Germinal center (tissue), 1 donor: ENCODE measurements at regions not wholly inside any gene's neighbourhood (a gene's known extent, or its start where the extent isn't known, plus 50 kb on each side); places are given as distances from the start of the nearest gene placed in this dataset.
"Not testable (repeated sequence)": the region's sequence is repeated elsewhere in the genome, so short reads cannot be mapped to it uniquely, and the experiment has no call there.

Source experiments
- DNase-seq: peaks from one replicate; pipeline ENCODE4 v3.0.0; 2012; ENCODE audit warnings: mixed read lengths, low spot score

DNA sequence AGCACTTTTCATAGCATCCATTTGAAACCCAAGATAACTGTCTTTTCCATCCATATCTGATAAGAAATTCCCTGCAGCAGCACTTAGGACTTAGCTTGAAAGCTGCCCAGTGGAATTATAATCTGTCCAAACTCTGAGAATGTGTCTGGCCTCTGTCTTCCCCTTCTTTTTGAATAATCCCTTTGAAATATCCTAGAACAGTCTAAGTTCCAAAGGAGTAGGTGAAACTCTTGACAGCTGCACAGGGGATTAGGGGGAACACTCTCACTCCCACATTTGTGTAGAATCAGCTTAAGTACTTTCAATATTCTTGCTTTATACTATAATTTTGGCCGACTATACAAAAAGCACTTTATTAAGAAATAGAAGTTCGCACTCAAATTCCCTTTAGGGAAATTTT lies 157.7 kb downstream of the PAPSS1 start:
- DNase-seq, result no peak

DNA sequence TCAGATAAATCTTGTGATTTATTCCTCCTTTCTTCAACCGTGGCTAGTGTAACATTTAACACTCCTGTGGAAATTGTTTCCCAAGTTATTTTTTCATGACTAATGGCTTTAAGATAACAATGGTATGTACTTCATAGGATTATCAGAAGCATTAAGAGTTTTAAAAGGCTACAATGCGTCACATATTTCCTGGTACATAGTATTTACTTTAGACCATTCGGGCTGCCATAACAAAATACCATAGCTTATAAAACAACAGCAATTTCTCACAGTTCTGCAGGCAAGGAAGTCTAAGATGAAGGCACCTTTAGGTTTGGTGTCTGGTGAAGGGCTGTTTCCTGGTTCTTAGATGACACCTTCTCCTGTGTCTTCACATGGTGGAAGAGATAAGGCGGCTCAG lies 158.6 kb downstream of the PAPSS1 start:
- no peak for DNase-seq

DNA sequence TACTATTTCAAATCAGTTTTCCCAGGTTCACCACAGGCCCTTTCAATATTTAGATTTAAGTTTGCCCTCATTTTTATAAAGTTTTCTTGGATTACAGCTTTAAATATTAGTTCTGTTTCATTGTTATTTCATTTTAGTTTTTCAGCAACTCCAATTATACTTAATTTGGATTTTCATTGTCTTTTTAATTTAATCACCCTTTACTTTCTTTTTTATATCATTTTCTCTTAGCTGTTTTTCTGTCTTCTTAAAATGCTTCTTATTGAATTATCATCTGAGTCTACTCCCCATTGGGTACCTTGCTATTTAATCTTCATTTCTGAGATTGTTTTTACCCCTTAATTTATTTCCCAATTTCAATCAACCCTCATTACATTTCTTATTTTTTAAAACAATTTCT lies 160.4 kb downstream of the PAPSS1 start:
- no peak for DNase-seq

DNA sequence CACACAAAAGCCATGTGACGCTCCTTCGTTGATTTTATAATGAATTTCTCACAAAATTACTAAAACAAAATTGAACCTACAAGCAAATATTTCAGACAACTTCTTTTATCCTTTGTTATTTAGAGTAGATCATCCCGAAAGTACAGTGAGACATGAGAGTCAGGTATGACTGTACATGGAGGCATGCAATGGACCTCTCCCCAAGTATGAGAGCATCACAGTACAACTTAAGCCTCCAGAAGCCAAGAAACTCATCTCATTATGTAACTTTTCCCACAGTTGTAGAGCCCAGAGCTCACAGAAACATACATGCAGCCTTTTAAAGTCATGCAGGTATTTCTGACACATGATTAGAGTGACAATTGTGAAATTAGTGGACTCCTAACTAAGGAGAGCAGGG lies 167.7 kb downstream of the PAPSS1 start:
- no peak for DNase-seq

DNA sequence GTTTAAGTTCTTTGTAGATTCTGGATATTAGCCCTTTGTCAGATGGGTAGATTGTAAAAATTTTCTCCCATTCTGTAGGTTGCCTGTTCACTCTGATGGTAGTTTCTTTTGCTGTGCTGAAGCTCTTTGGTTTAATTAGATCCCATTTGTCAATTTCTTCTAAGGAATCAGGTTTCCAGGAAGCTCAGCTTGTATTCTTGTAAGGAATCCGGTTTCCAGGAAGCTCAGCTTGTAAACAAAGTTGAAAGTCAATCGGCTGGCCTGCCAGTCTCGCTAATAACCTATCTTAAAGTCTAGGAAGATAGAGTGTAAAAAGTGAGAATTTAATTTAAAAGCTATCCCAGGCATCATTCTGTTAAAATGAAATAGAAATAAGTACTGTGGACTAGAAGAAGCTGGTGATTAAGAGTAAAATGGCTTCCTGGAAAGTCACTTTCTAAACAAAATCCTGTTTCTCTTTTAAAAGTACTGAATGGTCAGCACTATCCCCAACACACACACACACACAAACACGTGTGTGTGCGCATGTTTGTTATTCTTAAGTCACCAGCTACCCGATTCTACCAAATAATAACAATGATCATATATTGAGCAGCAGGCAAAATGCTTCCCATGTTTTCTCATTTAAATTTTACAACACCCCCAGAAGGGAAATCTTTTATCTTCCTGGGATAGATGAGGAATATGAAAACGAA lies 171.7 kb downstream of the PAPSS1 start:
- no peak for DNase-seq

DNA sequence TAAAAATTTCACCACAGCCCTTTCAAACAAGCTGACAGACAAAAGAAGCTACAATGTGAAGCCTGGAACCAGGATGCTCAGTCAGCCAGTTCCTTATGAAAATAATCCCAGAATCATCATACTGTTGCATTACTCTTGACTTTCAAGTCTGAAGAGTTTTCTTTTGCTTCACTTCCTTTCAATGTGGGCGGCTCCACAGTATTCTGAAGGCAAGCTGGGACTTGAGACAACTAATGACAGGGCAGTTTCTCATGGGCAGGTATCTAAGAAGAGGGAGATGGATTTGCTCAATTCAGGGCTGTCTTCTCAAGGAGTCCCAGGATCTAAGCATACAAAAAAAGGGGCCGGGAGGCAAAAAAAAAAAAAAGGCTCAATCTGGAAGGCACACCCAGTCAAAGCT lies 173.4 kb downstream of the PAPSS1 start:
- no peak for DNase-seq

DNA sequence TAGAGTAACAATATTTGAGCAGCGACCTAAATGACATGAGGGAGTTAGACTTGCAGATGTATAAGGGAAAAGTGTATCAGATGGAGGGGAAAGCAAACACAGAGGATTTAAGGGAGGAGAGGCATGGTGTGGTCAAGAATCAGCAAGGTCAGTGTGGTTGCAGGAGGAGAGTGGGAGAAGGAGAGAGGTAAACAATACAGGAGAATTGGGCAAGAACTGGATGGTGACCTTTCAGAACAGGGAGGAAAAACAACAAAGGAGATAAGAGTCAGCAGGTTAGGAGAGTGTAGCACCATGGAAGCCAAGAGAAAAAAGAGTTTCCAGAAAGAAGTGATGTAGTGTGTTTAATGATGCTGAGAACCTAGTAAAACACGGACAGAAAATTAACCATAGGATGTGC lies 178.5 kb downstream of the PAPSS1 start:
- no peak for DNase-seq

DNA sequence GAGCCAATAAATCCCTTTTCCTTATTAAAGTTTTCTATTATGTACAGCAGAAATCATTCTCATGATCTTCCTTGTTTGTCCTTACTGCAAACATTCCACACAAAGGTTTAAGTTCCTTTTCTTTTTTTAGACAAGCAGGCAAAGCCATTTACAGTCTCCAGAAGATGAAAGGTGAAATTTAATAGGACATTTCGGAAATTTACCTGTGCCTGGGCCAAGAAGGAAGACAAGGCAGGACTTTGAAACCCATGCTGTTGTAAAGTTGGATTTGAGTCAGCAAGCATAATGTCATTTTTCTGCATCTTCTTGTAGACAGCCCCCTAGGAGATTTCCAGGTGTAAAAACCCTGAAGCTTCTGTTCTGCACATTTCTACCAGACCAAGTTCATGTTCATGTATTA lies 188.1 kb downstream of the PAPSS1 start:
- no peak for DNase-seq

DNA sequence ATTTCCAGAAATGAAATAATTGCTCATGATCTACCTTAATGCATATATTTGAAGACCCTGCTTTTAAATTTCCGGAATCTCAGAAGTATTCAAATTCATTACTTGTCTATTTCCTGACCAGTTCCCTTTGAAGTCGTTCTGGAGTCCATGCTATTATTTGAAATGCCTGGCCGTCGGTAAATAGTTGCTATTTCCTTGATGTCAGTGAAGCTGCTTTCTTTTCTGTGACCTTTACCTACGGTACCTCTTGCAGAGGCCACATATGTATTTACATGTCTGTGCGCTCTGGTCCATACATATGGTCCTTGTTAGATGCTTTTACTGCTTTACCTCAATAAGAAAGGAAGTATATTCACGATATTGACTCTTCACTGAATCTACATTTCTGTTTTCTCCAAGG lies 199.7 kb downstream of the PAPSS1 start:
- DNase-seq, result no peak

DNA sequence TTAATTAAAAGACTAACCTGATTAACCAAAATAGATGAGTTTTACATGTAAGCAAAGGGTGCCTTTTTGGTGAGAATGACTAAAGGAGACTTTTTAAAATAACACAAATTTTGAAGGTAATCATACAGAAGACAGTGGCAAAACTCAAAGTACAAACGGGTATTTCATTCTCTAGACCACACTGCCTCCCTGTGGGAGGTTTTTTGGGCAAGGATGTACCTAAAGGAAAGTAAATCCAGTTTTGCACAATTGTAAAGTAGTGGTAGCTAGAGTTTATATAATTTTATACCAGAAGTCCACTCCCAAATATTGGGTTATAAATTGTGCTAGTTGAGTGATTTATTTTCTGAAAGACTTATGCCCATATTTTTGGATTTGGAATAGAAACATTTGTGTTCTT lies 201.0 kb downstream of the PAPSS1 start:
- DNase-seq, result no peak

DNA sequence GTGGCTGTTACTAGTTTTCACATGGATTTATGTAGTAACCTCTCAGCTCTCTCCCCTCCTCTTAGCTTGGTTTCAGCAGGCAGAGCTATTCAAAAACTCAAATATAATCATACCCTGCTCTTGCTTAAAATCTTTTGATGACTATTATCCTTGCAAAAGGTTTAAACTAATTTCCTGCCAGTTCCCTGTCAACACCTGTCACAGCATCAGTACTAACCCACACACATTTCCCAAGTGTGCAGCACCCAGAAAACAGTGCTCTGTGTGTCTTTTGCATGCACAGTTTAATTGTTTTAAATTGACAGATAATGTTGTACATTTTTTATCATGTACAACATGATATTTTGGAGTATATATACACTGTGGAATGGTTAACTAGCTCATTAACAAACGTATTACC lies 202.0 kb downstream of the PAPSS1 start:
- no peak for DNase-seq

DNA sequence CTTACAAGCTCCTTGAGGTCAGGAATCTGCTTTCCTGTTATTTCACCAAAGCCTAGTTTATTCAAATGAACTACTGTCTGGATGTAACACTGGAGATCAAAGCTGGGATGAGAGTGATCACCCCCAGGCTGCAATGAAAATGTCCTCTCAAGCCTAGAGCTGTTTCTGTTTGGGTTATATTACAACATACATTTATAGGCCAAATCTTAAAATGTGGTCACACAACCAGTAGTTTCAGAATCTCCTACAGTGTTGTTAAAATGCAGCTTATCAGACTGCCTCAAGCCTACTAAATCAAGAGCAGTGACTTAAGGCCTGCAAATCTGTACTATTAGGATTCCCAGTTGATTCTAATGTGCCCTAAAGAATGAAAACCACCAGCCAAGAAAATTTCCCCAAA lies 207.5 kb downstream of the PAPSS1 start:
- no peak for DNase-seq

DNA sequence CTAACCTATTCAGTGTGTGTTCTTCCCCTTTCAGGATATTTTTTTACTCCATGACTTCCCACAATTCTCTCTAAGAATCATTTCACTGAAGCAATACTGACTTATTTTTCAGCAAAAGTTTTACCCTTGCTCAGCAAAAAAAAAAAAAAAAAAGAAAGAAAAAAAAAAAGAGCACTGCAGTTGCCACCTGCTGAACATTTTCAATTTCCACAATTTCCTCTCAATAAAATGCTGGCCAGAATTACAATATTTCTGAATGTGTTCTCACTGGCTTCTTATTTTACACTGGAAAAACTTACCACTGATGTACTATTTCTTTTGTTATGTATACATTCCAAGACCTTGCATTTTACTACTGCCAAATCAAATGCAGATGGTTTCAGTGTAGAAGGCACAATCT lies 210.4 kb downstream of the PAPSS1 start:
- DNase-seq, result no peak

DNA sequence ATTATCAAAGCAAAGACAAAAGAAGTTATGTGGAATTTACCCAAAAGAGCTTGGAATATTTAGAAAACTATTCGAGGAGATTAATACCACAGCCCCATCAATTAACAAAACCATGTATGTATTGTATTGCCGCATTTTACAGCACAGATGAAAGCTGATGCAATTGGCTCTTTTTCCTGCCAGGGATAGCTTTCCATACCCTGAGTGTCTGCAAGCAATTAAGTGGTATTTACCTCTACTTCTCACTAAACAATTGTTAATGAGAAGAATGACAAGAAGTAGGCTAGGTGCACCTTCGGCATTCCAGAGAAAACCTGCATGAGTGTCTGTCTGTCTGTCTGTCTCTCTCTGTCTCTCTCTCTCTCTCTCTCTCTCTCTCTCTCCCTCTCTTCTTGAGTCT lies 219.5 kb downstream of the PAPSS1 start:
- DNase-seq, result no peak

DNA sequence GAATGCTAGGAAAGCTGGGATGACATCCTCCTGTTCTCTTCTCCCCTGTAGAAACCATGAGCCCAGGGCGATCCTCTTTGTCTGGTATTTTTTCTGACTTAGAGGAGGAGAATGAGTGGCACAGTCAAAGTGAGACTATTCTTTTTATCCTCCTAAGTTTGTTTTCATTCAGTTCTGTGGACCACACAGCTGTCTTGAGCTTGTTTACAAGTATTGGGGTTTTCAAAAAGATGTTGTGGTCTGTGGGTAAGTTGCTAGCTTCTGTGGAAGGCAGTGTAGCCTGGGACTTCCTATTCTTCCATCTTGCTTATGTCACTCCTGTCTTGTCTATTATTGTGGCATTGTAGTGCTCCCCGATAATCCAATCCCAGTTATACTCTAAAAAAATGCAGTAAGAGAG lies 223.0 kb downstream of the PAPSS1 start:
- no peak for DNase-seq

DNA sequence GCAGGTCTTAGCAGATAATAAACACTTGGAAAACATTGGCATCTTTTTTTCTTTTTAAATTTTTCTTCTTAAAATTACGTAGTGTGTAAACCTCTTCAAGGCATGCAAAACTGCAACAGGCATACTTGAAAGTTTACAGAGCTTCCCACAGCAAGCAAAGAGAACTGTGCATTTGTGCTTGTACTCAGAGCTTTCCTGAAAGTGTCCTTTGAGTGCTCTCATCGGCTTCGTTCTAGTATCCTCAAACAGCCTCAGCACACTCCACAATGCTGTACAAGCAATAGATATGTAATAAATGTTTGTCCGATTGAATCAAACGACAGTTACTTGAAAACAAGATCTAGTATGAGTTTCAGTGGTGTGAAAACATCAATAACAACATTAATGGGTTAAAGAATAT lies 227.5 kb downstream of the PAPSS1 start:
- no peak for DNase-seq

DNA sequence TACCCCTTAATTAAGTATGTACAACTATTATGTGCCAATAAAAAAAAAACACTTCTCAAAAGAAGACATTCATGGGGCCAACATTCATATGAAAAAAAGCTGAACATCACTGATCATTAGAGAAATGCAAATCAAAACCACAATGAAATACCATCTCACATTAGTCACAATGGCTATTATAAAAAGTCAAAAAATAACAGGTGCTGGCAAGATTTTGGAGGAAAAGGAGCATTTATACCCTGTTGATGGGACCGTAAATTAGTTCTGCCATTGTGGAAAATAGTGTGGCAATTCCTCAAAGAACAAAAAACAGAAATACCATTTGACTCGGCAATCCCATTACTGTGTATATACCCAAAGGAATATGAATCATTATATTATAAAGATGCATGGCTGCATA lies 229.9 kb downstream of the PAPSS1 start:
- DNase-seq, result no peak

DNA sequence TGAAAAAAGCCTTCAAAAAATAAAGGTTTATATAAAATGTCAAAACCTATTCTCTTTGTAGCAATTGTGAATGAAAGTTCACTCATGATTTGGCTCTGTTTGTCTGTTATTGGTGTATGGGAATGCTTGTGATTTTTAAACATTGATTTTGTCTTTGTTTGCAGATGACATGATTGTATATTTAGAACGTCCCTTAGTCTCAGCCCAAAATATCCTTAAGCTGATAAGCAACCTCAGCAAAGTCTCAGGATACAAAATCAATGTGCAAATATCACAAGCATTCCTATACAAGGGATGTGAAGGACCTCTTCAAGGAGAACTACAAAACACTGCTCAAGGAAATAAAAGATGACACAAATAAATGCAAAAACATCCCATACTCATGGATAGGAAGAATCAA lies 236.4 kb downstream of the PAPSS1 start:
- DNase-seq, result not testable (repeated sequence)

DNA sequence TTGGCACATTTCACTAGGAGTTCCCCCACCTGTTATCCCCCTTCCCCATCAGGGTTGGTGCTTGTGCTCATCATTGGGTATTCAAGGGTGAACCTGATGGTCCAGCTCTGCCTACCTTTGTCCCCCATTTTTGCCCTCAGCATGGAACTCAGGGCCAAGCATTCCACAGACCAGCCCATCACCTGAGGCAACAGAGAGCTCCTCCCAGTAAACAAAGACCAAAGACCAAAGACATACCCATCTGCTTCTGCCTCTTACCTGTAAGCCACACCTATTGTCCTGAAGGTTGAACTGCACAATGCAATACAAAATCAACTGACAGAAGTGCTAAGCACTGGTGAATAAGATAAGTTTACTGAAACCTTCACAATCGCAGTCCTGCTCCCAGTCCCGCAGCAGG lies 237.5 kb downstream of the PAPSS1 start:
- DNase-seq, result no peak

DNA sequence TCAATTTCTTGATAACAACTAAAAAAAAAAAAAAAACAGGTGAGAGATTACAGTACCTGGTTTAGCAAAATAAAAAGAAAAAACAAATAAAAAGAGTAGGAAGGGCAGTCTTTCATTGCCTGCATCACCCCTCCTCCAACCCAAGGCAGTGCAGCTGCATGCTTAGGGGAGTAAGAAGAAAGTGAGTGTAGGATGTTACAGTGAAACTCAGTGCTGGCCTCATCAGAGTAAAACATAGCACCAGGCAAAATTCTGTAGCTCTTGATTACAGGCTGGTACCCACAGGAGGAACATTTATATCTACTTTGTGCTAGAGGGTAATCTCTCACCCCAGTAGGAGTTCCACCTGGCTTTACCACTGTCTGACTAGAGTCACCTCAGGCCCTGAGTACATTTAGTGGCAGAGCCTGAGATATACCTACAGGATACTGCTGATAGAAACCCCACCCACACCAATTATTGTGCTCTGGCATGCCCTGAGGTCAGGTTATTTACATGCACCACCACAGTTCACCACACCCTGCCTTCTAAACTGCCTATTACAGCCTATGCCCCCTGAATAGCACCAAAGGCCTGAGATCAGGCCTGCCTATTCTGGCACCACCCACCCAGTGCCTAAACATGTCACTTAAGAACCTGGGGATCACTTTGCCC lies 241.6 kb downstream of the PAPSS1 start:
- DNase-seq, result no peak

DNA sequence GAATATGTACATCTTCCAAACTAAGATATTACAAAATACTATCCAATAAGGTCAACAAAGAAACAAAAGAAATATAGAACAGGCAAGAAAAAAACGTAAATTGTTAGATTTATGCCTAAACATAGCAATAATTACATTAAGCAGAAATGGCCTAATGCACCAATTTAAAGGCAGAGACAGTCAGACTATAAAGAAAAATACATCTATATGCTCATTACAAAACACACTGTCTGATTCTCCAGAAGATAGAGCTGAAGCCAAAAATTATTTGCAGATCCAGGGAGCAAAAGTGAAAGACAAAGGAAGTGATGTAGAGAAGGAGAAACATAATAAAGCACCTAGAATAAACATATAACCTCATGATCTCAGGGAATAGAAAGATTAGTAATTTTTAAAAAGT lies 246.9 kb downstream of the PAPSS1 start:
- no peak for DNase-seq

DNA sequence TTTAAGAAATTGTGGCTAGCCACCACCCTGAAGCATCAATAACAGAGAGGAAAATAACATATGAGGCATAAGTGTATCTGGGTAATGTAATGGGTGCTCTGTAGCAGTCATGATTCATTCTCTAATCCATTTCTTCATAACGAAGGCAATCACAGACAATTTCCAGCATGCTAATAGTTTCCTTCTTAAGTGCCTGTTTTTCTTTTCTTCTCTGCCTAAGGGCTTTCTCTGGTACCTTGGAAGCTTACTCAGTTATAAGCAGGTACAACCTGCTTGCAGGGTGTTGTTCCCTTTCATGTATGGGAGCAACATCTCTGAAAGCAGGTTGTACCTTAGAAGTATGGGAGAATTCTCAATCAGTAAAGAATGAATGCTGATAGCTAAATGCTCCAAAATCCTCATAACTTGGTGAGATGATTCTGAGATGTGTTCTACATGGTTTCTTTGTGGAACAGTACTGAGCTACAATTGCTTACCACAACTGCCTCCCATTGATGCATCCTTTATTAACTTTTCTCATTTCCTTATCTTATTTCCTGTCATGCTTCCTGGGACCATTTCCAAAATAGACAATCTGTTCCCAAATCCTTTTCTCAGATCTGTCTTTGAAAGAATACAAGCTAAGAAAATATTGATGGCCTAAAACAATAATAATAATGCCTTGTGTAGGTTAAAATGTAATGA lies 247.6 kb downstream of the PAPSS1 start:
- no peak for DNase-seq

DNA sequence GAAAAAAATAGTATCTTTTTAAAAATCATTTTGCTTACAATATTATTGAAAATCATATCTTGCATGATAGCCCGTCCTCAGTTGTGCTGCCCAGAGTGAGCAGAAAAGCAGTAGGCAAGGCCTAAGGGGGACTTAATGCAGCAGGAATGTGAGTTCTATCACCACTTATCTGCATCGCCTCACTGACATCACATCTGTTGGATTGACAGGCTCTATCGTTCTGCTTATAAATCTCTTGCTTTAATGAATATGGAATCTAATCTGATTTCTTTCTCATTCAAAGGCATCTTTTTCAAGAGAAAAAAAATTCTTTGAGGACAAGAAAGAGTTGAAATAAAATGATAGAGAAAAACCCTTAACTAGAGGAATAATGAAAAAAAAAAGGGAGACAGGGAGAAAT lies 249.9 kb downstream of the PAPSS1 start:
- DNase-seq, result no peak

DNA sequence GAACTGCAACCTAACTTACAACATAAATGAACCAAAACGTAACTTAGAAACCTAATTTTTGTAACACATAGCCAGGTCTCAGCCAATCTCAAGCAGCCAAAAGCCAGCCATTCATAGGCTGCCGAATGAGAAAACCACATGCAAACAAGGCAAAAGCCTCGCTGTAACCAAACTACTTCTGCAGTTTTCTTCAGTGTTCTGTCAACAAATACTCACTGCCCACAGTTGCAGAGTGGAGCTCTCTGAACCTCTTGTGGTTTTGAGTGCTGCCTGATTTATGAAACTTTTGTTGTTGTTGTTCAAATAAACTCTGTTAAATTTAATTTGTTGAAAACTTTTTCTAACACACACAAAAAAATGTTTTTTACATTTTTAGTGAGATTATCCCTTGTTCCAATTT lies 251.2 kb downstream of the PAPSS1 start:
- no peak for DNase-seq
